Adrenal gland (tissue), 5 donors: ENCODE measurements at regions not wholly inside any gene's neighbourhood (a gene's known extent, or its start where the extent isn't known, plus 50 kb on each side); places are given as distances from the start of the nearest gene placed in this dataset.

Experiments
- POLR2A ChIP-seq, 2 donors: fragments of 450-650 bp; IDR thresholded peaks; one replicate each; pipeline ENCODE4 v1.6.1; 2017; ENCODE audit warnings: antibody characterized with exemption in 2 of 2, mild to moderate bottlenecking in 2 of 2, moderate library complexity in 1 of 2
- TF ChIP-seq, protein P1 (sequence below), 6 experiments: fragments of 450-650 bp in 4 of 6; fragments of 200-600 bp in 2 of 6; sonication (generic) in 1 of 6; IDR thresholded peaks; 1 replicate in 5 of 6; 2 replicates in 1 of 6; pipeline versions ENCODE4 v1.5.1 to v1.8.0; 2016 to 2021; ENCODE audit warnings: antibody characterized with exemption in 6 of 6, mild to moderate bottlenecking in 2 of 6, moderate library complexity in 1 of 6
- donor health status: DM: no; HTN: no; CAD: no.

- TF ChIP-seq, protein P1, sequence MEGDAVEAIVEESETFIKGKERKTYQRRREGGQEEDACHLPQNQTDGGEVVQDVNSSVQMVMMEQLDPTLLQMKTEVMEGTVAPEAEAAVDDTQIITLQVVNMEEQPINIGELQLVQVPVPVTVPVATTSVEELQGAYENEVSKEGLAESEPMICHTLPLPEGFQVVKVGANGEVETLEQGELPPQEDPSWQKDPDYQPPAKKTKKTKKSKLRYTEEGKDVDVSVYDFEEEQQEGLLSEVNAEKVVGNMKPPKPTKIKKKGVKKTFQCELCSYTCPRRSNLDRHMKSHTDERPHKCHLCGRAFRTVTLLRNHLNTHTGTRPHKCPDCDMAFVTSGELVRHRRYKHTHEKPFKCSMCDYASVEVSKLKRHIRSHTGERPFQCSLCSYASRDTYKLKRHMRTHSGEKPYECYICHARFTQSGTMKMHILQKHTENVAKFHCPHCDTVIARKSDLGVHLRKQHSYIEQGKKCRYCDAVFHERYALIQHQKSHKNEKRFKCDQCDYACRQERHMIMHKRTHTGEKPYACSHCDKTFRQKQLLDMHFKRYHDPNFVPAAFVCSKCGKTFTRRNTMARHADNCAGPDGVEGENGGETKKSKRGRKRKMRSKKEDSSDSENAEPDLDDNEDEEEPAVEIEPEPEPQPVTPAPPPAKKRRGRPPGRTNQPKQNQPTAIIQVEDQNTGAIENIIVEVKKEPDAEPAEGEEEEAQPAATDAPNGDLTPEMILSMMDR (IDR thresholded peaks at IDR 0.05), result no peak
- no peak for TF ChIP-seq POLR2A (IDR thresholded peaks at IDR 0.05)
Observed at GRCh38 chr2:221731432-221732145, 159.5 kb upstream of the EPHA4 start.
